ENCODE measurements at regions not wholly inside any gene's neighbourhood (a gene's known extent, or its start where the extent isn't known, plus 50 kb on each side); places are given as distances from the start of the nearest gene placed in this dataset.

DNA sequence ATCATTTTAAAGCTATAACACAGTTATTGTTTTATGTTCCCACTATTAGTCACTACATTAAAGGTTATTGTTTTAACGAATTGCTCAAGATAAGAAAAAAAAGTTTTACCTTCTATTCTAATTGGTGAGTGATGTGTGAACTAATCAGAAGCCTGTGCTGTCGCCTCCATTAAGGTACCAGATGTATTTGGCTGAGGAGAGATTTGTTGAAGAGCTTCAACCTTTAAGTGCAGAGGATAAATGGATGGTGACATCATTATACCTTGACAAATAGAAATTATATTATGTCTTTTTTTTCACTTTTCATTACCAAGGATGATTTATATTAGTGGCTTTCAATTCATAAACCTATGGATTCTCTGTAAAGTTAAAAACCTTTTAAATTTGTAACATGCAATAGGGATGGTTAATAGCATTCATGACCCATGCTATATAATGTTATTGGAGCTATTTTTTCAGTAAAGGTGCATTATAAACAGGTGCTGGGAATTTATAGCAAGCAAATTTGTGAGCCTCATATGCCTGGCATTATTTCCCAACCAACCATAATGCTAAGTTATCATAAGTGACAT is 97.0 kb upstream of the NPVF start:
- TF ChIP-seq, protein P1, sequence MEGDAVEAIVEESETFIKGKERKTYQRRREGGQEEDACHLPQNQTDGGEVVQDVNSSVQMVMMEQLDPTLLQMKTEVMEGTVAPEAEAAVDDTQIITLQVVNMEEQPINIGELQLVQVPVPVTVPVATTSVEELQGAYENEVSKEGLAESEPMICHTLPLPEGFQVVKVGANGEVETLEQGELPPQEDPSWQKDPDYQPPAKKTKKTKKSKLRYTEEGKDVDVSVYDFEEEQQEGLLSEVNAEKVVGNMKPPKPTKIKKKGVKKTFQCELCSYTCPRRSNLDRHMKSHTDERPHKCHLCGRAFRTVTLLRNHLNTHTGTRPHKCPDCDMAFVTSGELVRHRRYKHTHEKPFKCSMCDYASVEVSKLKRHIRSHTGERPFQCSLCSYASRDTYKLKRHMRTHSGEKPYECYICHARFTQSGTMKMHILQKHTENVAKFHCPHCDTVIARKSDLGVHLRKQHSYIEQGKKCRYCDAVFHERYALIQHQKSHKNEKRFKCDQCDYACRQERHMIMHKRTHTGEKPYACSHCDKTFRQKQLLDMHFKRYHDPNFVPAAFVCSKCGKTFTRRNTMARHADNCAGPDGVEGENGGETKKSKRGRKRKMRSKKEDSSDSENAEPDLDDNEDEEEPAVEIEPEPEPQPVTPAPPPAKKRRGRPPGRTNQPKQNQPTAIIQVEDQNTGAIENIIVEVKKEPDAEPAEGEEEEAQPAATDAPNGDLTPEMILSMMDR (conservative IDR thresholded peaks at IDR 0.05; ENCODE audit: low read depth, low read length), result no peak
- TF ChIP-seq EZH2phosphoT487 (IDR thresholded peaks at IDR 0.05; ENCODE audit: borderline replicate concordance, low read length), result no peak
- TF ChIP-seq EZH2 (IDR thresholded peaks at IDR 0.05; ENCODE audit: low read length, unreplicated experiment), result no peak

Measured in PC-3 (cell line).